ENCODE measurements at regions not wholly inside any gene's neighbourhood (a gene's known extent, or its start where the extent isn't known, plus 50 kb on each side); places are given as distances from the start of the nearest gene placed in this dataset.

DNA sequence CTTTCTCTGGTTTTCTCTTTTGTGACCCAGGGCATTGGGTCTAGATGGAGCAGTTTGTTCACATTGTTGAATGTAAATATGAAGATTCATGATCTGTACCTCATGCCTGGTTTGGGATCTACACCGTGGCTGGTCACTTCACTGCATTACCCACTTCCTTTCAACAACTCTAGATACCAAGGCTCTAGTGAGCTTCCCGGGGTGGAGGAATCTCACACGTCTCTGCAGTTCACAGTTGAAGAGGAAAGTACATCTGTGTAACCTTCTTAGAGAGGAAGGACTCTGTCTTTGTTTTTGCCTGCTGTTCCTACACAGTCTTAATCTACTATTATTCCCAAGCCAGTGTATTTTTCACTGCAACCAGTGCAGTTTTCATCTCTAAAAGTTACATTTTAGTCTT, 574.8 kb downstream of the MBD2 start:
- DNase-seq (ENCODE audit: low read depth, low spot score), result no peak

- no peak for DNase-seq (ENCODE audit: low read depth, low spot score)
Observed at GRCh38 chr18:53644799-53645471, 579.5 kb downstream of the MBD2 start.

- no peak for DNase-seq (ENCODE audit: low read depth, low spot score)
Observed at GRCh38 chr18:53639687-53640086, 584.8 kb downstream of the MBD2 start.

DNA sequence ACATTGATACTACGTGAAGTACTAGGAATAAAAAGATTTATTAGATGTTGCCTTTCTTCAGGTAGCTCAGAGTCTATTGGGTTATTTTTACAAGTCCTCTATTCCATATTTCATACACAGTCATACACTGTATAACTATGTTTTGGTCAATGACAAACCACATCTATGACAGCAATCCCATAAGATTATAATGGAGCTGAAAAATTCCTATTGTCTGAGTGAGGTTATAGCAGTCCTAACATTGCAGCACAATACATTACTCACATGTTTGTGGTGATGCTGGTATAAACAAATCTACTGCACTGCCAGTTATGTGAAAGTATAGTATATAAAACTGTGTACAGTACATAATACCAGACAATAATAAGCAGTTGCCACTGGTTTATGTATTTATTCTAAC, 595.1 kb downstream of the MBD2 start:
- no peak for DNase-seq (ENCODE audit: low read depth, low spot score)

GRCh38 chr18:53625997-53626599, 598.4 kb downstream of the MBD2 start:
- no peak for DNase-seq (ENCODE audit: low read depth, low spot score)

- DNase-seq (ENCODE audit: low read depth, low spot score), result no peak
Observed at GRCh38 chr18:53610957-53611356, 613.5 kb downstream of the MBD2 start.

DNA sequence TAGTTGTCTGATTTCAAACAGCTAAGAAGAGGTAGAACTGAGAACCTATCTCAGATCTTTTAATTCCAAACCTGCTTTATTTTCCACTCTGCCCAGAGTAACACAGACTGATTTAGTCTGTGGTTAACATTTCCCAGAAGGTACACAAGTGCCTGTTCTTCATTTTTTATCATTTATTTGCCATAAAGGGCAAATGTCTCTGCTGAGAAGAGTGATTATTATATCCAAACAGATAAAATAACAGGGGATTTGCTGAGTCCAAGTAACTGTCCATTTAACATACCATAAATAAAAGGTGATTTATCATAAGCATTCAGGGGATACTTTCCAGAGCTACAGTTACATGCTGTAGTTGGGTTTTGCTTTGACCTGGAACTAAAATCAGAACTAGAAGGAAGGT, 617.7 kb downstream of the MBD2 start:
- DNase-seq (ENCODE audit: low read depth, low spot score), result no peak

DNA sequence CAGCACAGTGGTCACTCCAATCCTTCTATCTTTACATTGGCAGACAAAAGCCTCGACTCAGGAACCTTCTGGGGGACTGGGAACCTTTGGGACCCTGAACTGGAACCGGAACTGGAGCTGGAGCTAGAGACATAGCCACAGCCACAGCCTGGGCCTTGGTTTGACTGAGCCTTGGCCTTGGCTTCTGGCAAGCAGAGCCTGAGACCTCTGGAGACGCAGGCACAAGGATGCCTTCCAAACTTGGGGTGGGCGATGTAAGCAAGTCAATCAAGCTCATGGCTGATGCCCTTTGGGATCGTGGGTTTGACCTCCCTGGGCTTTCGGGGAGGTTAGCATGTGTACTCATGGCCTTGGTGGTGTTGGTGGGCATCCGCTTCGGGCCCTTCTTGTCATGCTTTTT, 619.3 kb downstream of the MBD2 start:
- no peak for DNase-seq (ENCODE audit: low read depth, low spot score)

DNA sequence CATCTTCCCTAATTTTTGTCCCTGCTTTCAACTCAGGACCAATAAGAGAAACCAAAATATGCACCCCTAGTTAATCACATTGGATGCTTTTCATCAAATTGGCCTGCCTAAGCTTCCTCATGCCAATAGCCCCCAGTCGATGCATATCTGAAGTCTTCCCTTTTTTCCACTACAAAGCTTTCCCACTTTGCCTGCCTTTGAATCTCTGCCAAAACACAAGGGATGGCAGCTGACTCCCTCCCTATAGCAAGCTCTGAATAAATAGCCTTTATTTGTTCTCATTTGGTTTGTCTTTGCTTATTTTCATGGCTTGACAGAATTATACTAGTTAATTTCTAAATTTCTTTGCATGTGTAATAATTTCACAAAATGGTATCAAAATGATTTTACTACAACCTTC, 621.2 kb downstream of the MBD2 start:
- peak; percentile 9 for DNase-seq (ENCODE audit: low read depth, low spot score)

- DNase-seq (ENCODE audit: low read depth, low spot score), result no peak
Observed at GRCh38 chr18:53601344-53601743, 623.1 kb downstream of the MBD2 start.

- DNase-seq (ENCODE audit: low read depth, low spot score), result no peak
Observed at GRCh38 chr18:53586923-53587322, 637.5 kb downstream of the MBD2 start.
